Activated naive CD4-positive, alpha-beta T cell treated with anti-CD3 and anti-CD28 coated beads, Interleukin-2, amount 10 ng/mL, durations not matched to agents 7 days and 5 days (primary cell): ENCODE measurements at regions not wholly inside any gene's neighbourhood (a gene's known extent, or its start where the extent isn't known, plus 50 kb on each side); places are given as distances from the start of the nearest gene placed in this dataset.

Experiments used
- CTCF ChIA-PET: fragments of 350-600 bp; sonication (Branson Sonifier 250); formaldehyde crosslinking; loops from one replicate; lab custom pipeline; 2021; ENCODE audit warnings: antibody characterized with exemption; lab: Charles Lee
- DNase-seq: peaks from one replicate; pipeline ENCODE4 v3.0.0-alpha.2; 2020
- H3K27ac Mint-ChIP-seq: one replicate; pipeline ENCODE4 v1.8.0; 2021; ENCODE audit warnings: mild to moderate bottlenecking, moderate library complexity, mixed read lengths
- H3K27me3 Mint-ChIP-seq: one replicate; pipeline ENCODE4 v1.8.0; 2021; ENCODE audit warnings: mild to moderate bottlenecking, mixed read lengths
- H3K36me3 Mint-ChIP-seq: one replicate; pipeline ENCODE4 v1.8.0; 2021; ENCODE audit warnings: mixed read lengths
- H3K4me1 Mint-ChIP-seq: one replicate; pipeline ENCODE4 v1.8.0; 2021; ENCODE audit warnings: mixed read lengths
- H3K4me3 Mint-ChIP-seq: one replicate; pipeline ENCODE4 v1.8.0; 2021; ENCODE audit warnings: mild to moderate bottlenecking, moderate library complexity, mixed read lengths
- H3K9me3 Mint-ChIP-seq: one replicate; pipeline ENCODE4 v1.8.0; 2021; ENCODE audit warnings: mixed read lengths

DNA sequence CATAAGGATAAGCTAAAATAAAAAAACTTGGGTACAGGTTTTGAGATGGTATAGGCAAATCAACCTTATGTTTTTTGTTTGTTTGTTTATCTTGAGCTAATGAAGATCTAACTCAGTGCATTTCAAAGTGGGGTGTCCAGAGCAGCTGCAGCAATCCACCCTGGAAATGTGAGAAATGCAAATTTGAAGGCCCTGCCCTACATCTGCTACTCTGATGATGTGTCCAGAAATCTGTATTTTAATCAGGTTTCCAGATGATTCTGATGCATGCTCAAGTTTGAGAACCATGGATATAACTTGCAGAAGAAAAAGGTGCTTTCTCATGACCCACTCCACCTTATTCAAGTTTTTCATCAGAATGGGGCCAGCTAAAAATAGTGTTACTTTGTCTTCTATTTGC is 467.0 kb downstream of the NTRK2 start:
- Mint-ChIP-seq H3K36me3 (no peaks in the 10 kb centered on the region), H3K27me3 (no peaks in the 10 kb centered on the region), H3K4me3 (no peak overlapping the region), H3K4me1 (no peaks in the 10 kb centered on the region), H3K27ac (no peak overlapping the region), H3K9me3 (peaks cover 4% of the 10 kb centered on the region)
- DNase-seq, result no peak
- CTCF ChIA-PET, result no interaction called here

DNA sequence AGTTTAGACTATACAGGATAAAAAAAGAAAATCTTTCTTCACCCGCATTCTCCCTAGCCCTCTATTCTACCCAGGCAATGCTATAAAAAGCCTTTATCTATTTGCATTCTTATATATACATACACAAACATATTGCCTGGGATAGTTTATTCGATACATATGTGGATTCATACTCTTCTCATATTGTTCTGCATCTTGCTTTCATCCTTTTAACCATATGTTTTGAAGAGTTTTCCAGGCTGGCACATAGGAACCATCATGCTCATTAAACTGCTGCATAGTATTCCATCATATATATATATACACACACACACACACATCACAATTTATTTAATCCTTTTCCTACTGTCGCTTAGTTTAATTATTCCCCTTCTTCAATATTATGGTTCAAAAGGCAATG is 461.2 kb downstream of the NTRK2 start:
- DNase-seq, result no peak
- Mint-ChIP-seq H3K27me3 (no peaks in the 10 kb centered on the region), H3K9me3 (peaks cover 6% of the 10 kb centered on the region), H3K4me3 (no peak overlapping the region), H3K36me3 (no peaks in the 10 kb centered on the region), H3K4me1 (no peaks in the 10 kb centered on the region), H3K27ac (no peak overlapping the region)
- CTCF ChIA-PET, result no interaction called here

GRCh38 chr9:85130260-85130659 is 460.7 kb downstream of the NTRK2 start:
- Mint-ChIP-seq H3K4me1 (no peaks in the 10 kb centered on the region), H3K27me3 (no peaks in the 10 kb centered on the region), H3K27ac (no peak overlapping the region), H3K36me3 (no peaks in the 10 kb centered on the region), H3K4me3 (no peak overlapping the region), H3K9me3 (peaks cover 6% of the 10 kb centered on the region)
- CTCF ChIA-PET, result no interaction called here
- DNase-seq, result no peak

GRCh38 chr9:85129514-85129913 is 460.0 kb downstream of the NTRK2 start:
- Mint-ChIP-seq H3K36me3 (no peaks in the 10 kb centered on the region), H3K4me3 (no peak overlapping the region), H3K27ac (no peak overlapping the region), H3K27me3 (no peaks in the 10 kb centered on the region), H3K4me1 (no peaks in the 10 kb centered on the region), H3K9me3 (peaks cover 6% of the 10 kb centered on the region)
- CTCF ChIA-PET, result no interaction called here
- no peak for DNase-seq

GRCh38 chr9:85118990-85119755 is 449.6 kb downstream of the NTRK2 start:
- H3K27ac Mint-ChIP-seq, result no peak overlapping the region
- CTCF ChIA-PET, result no interaction called here
- no peak overlapping the region for H3K4me3 Mint-ChIP-seq
- no peaks in the 10 kb centered on the region for H3K9me3 Mint-ChIP-seq
- H3K4me1 Mint-ChIP-seq, result no peaks in the 10 kb centered on the region
- no peak for DNase-seq
- H3K27me3 Mint-ChIP-seq, result no peaks in the 10 kb centered on the region
- no peaks in the 10 kb centered on the region for H3K36me3 Mint-ChIP-seq

GRCh38 chr9:85117831-85118230 is 448.3 kb downstream of the NTRK2 start:
- H3K4me1 Mint-ChIP-seq, result no peaks in the 10 kb centered on the region
- H3K27me3 Mint-ChIP-seq, result no peaks in the 10 kb centered on the region
- H3K4me3 Mint-ChIP-seq, result no peak overlapping the region
- no peaks in the 10 kb centered on the region for H3K9me3 Mint-ChIP-seq
- no peak for DNase-seq
- H3K27ac Mint-ChIP-seq, result no peak overlapping the region
- no peaks in the 10 kb centered on the region for H3K36me3 Mint-ChIP-seq
- CTCF ChIA-PET, result no interaction called here

- Mint-ChIP-seq H3K27me3 (no peaks in the 10 kb centered on the region), H3K4me3 (no peak overlapping the region), H3K36me3 (no peaks in the 10 kb centered on the region), H3K4me1 (no peaks in the 10 kb centered on the region), H3K27ac (no peak overlapping the region), H3K9me3 (no peaks in the 10 kb centered on the region)
- no peak for DNase-seq
- CTCF ChIA-PET, result no interaction called here
Observed at GRCh38 chr9:85115473-85115872, 445.9 kb downstream of the NTRK2 start.

- no peaks in the 10 kb centered on the region for H3K9me3 Mint-ChIP-seq
- DNase-seq, result no peak
- H3K4me1 Mint-ChIP-seq, result no peaks in the 10 kb centered on the region
- H3K36me3 Mint-ChIP-seq, result no peaks in the 10 kb centered on the region
- H3K4me3 Mint-ChIP-seq, result no peak overlapping the region
- H3K27me3 Mint-ChIP-seq, result no peaks in the 10 kb centered on the region
- CTCF ChIA-PET, result no interaction called here
- H3K27ac Mint-ChIP-seq, result no peak overlapping the region
Observed at GRCh38 chr9:85114799-85115198, 445.3 kb downstream of the NTRK2 start.

DNA sequence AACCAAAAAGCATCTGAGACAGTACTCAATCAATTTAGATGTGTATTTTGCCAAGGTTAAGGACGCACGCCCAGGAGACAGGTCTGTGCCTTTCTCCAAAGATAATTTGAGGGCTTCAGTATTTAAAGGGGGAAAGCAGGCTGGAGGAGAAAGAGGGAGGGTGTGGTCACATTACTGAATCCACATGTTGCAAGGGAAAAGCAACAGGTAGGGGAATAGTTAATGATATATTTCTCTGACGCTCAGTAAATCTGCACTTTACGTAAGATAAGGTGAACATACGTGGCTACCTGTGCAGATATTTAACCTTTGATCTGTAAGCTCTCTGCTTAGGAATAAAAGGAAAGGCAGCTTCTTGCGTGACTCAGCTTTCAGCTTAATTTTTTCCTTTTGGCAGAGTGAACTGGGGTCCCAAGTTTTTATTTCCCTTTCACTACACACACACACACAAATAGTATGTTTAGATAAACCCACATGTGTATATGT is 443.4 kb downstream of the NTRK2 start:
- H3K27ac Mint-ChIP-seq, result no peak overlapping the region

DNA sequence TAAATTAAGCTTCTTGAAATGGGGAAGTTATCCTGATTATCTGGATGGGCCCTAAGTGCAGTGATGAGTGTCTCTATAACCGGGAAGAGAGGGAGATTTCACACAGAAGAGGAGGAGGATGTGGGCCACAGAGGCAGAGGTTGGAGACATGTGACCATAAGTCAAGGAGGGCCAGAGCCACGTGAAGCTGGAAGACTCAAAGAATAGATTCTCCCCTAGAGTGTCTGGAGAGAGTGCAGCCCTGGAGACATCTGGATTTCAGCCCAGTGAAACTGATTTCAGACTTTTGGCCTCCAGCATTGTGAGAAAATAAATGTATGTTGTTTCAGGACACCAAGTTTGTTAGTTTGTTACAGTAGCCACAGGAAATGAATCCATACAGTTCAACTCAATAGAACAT is 442.9 kb downstream of the NTRK2 start:
- no peaks in the 10 kb centered on the region for H3K36me3 Mint-ChIP-seq
- H3K4me3 Mint-ChIP-seq, result no peak overlapping the region
- H3K9me3 Mint-ChIP-seq, result no peaks in the 10 kb centered on the region
- CTCF ChIA-PET, result no interaction called here
- H3K27me3 Mint-ChIP-seq, result no peaks in the 10 kb centered on the region
- H3K27ac Mint-ChIP-seq, result no peak overlapping the region
- no peak for DNase-seq
- no peaks in the 10 kb centered on the region for H3K4me1 Mint-ChIP-seq

More for the DNA sequence above, 443.4 kb downstream of the NTRK2 start:
- CTCF ChIA-PET, result no interaction called here
- no peaks in the 10 kb centered on the region for H3K27me3 Mint-ChIP-seq
- H3K4me1 Mint-ChIP-seq, result no peaks in the 10 kb centered on the region
- DNase-seq, result no peak
- no peak overlapping the region for H3K4me3 Mint-ChIP-seq
- no peaks in the 10 kb centered on the region for H3K9me3 Mint-ChIP-seq
- no peaks in the 10 kb centered on the region for H3K36me3 Mint-ChIP-seq

DNA sequence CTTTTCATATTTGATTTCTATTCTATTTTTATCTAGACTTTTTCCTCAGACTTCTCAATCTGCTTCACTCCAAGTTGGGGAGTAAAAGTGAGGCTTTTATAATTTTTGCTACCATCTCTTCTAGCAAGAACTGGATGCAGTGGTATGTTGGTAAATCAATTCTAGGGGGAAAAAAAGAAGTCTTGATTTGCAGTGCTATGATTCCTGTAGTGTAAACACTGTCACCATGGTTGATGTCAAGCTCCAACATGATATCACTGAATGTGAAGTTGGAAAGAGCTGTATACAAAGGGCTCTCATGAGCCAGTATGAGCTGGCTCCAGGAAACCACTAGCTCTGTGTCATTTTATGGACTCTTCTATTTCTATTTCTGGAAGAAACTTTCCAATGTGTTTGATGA is 439.2 kb downstream of the NTRK2 start:
- DNase-seq, result no peak
- CTCF ChIA-PET, result no interaction called here
- H3K9me3 Mint-ChIP-seq, result no peaks in the 10 kb centered on the region

GRCh38 chr9:85108229-85108628 is 438.7 kb downstream of the NTRK2 start:
- Mint-ChIP-seq H3K27me3 (no peaks in the 10 kb centered on the region), H3K9me3 (no peaks in the 10 kb centered on the region), H3K27ac (no peak overlapping the region), H3K4me1 (no peaks in the 10 kb centered on the region), H3K36me3 (no peaks in the 10 kb centered on the region), H3K4me3 (no peak overlapping the region)
- CTCF ChIA-PET, result no interaction called here
- no peak for DNase-seq

More for the DNA sequence above, 439.2 kb downstream of the NTRK2 start:
- no peaks in the 10 kb centered on the region for H3K36me3 Mint-ChIP-seq
- no peak overlapping the region for H3K27ac Mint-ChIP-seq
- no peak overlapping the region for H3K4me3 Mint-ChIP-seq
- no peaks in the 10 kb centered on the region for H3K4me1 Mint-ChIP-seq
- no peaks in the 10 kb centered on the region for H3K27me3 Mint-ChIP-seq

GRCh38 chr9:85089188-85089969 is 419.9 kb downstream of the NTRK2 start:
- H3K4me1 Mint-ChIP-seq, result no peaks in the 10 kb centered on the region
- CTCF ChIA-PET, result no interaction called here
- no peaks in the 10 kb centered on the region for H3K36me3 Mint-ChIP-seq

GRCh38 chr9:85081963-85082362 is 412.4 kb downstream of the NTRK2 start:
- H3K9me3 Mint-ChIP-seq, result peaks cover 1% of the 10 kb centered on the region
- H3K36me3 Mint-ChIP-seq, result no peaks in the 10 kb centered on the region
- no peak overlapping the region for H3K4me3 Mint-ChIP-seq
- CTCF ChIA-PET, result no interaction called here
- no peaks in the 10 kb centered on the region for H3K4me1 Mint-ChIP-seq
- no peak for DNase-seq
- no peaks in the 10 kb centered on the region for H3K27me3 Mint-ChIP-seq
- no peak overlapping the region for H3K27ac Mint-ChIP-seq

More at GRCh38 chr9:85089188-85089969, 419.9 kb downstream of the NTRK2 start:
- H3K4me3 Mint-ChIP-seq, result no peak overlapping the region
- DNase-seq, result no peak
- no peaks in the 10 kb centered on the region for H3K27me3 Mint-ChIP-seq
- no peaks in the 10 kb centered on the region for H3K9me3 Mint-ChIP-seq
- no peak overlapping the region for H3K27ac Mint-ChIP-seq

DNA sequence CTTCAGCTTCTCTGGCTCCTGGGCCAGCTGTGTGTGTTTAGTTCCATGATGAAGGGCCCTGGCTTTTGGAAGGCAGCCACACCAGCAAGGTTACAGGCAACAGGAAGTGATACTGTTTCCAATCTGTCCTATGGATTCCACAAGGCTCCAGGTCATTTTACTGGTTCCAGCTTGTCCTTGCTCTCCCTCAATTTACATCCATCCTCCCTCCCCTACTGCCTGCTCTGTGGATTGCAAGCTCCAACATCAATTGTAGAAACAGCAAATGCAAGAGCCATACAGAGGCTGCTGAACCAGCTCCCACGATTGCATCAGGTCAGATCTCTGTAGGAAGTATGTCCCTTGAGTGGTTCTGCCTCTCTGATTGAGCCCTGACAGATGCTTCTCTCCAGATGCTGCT is 409.8 kb downstream of the NTRK2 start:
- no peaks in the 10 kb centered on the region for H3K4me1 Mint-ChIP-seq
- H3K27me3 Mint-ChIP-seq, result no peaks in the 10 kb centered on the region
- no peak overlapping the region for H3K27ac Mint-ChIP-seq
- H3K36me3 Mint-ChIP-seq, result no peaks in the 10 kb centered on the region
- H3K4me3 Mint-ChIP-seq, result no peak overlapping the region
- no peak for DNase-seq
- peaks cover 1% of the 10 kb centered on the region for H3K9me3 Mint-ChIP-seq
- CTCF ChIA-PET, result no interaction called here
